SK-N-MC (cell line): ENCODE measurements at regions not wholly inside any gene's neighbourhood (a gene's known extent, or its start where the extent isn't known, plus 50 kb on each side); places are given as distances from the start of the nearest gene placed in this dataset.
"Not testable (repeated sequence)": the region's sequence is repeated elsewhere in the genome, so short reads cannot be mapped to it uniquely, and the experiment has no call there.

ENCODE experiments used
- DNase-seq: peaks from one replicate; pipeline ENCODE4 v3.0.0-alpha.2; 2011; ENCODE audit warnings: low read depth, low spot score
- H3K27ac ChIP-seq: fragments of 200-600 bp; sonication (generic); 2 replicates; pipeline ENCODE4 v1.5.1; 2016; ENCODE audit warnings: mixed run types
- H3K36me3 ChIP-seq: fragments of 200-600 bp; sonication (generic); 2 replicates; pipeline ENCODE4 v1.6.1; 2017; ENCODE audit warnings: antibody characterized with exemption, low read length, mixed read lengths; ENCODE audit not compliant: insufficient read depth
- H3K4me3 ChIP-seq: fragments of 200-600 bp; sonication (generic); 2 replicates; pipeline ENCODE4 v1.5.1; 2016
- H3K9ac ChIP-seq: fragments of 200-600 bp; sonication (generic); 2 replicates; pipeline ENCODE4 v1.8.0; 2017; ENCODE audit warnings: mixed run types, mixed read lengths; ENCODE audit not compliant: insufficient read length
- H3K9me3 ChIP-seq: fragments of 200-600 bp; sonication (generic); 2 replicates; pipeline ENCODE4 v1.6.1; 2017; ENCODE audit warnings: low read depth, mild to moderate bottlenecking, antibody characterized with exemption, low read length, moderate library complexity, mixed read lengths
- EZH2 ChIP-seq: fragments of 200-600 bp; sonication (generic); IDR thresholded peaks from one replicate; pipeline ENCODE4 v1.6.1; 2017; ENCODE audit warnings: antibody characterized with exemption
- FOXP2 ChIP-seq: optimal IDR thresholded peaks from 2 replicates; pipeline ENCODE3; 2011; ENCODE audit warnings: mild to moderate bottlenecking, moderate library complexity; ENCODE audit not compliant: insufficient read depth; ENCODE audit errors: extremely low read length, control extremely low read depth
- POLR2AphosphoS5 ChIP-seq: IDR thresholded peaks from 2 replicates; pipeline ENCODE4 v1.6.1; 2012; ENCODE audit warnings: mild to moderate bottlenecking, low read depth, low read length, borderline replicate concordance

GRCh38 chr5:82523633-82524032 lies 245.5 kb upstream of the RPS23 start:
- H3K4me3 ChIP-seq, result no peak overlapping the region
- H3K36me3 ChIP-seq, result no peaks in the 10 kb centered on the region
- TF ChIP-seq EZH2 (no peak), POLR2AphosphoS5 (no peak), FOXP2 (no peak)
- no peaks in the 10 kb centered on the region for H3K9me3 ChIP-seq
- no peak for DNase-seq
- H3K27ac ChIP-seq, result no peak overlapping the region
- H3K9ac ChIP-seq, result no peak overlapping the region

GRCh38 chr5:82522897-82523296 lies 244.7 kb upstream of the RPS23 start:
- Histone ChIP-seq H3K9me3 (no peaks in the 10 kb centered on the region), H3K36me3 (no peaks in the 10 kb centered on the region), H3K27ac (no peak overlapping the region), H3K9ac (no peak overlapping the region), H3K4me3 (no peak overlapping the region)
- TF ChIP-seq FOXP2 (no peak), POLR2AphosphoS5 (no peak), EZH2 (no peak)
- DNase-seq, result no peak

- Histone ChIP-seq H3K36me3 (no peaks in the 10 kb centered on the region), H3K9ac (no peak overlapping the region), H3K9me3 (no peaks in the 10 kb centered on the region), H3K27ac (no peak overlapping the region), H3K4me3 (no peak overlapping the region)
- TF ChIP-seq POLR2AphosphoS5 (no peak), FOXP2 (no peak), EZH2 (no peak)
- no peak for DNase-seq
Observed at GRCh38 chr5:82521431-82522051, 243.4 kb upstream of the RPS23 start.

DNA sequence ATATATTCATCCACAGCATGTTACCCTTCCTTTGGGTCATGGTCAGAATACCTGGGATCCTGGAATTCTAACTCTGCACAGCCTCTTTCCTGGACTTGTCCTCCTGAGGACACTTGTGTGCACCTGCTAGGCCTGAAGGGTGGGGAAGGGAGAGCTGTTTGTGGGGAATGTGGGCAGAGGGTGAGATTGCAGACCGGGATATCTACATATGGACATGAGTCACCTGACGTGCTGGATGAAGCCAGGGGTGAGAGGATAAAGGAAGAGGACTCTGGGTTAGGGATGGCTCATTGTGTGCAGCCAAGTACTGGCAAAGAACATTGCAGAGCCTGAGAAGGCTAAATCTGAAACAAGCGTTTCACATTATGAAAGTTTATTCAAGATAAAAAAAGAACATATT lies 241.4 kb upstream of the RPS23 start:
- Histone ChIP-seq H3K27ac (no peak overlapping the region), H3K9ac (no peak overlapping the region), H3K36me3 (no peaks in the 10 kb centered on the region), H3K9me3 (no peaks in the 10 kb centered on the region), H3K4me3 (no peak overlapping the region)
- no peak for TF ChIP-seq FOXP2
- TF ChIP-seq EZH2, result no peak
- no peak for TF ChIP-seq POLR2AphosphoS5
- DNase-seq, result no peak

GRCh38 chr5:82517544-82518075 lies 239.5 kb upstream of the RPS23 start:
- no peak for TF ChIP-seq FOXP2
- TF ChIP-seq EZH2, result no peak
- TF ChIP-seq POLR2AphosphoS5, result no peak
- Histone ChIP-seq H3K4me3 (no peak overlapping the region), H3K36me3 (no peaks in the 10 kb centered on the region), H3K27ac (no peak overlapping the region), H3K9ac (no peak overlapping the region), H3K9me3 (no peaks in the 10 kb centered on the region)
- DNase-seq, result no peak

GRCh38 chr5:82513738-82514137 lies 235.6 kb upstream of the RPS23 start:
- TF ChIP-seq POLR2AphosphoS5 (no peak), FOXP2 (no peak), EZH2 (no peak)
- no peaks in the 10 kb centered on the region for H3K36me3 ChIP-seq
- no peak for DNase-seq
- no peak overlapping the region for H3K9ac ChIP-seq
- no peaks in the 10 kb centered on the region for H3K9me3 ChIP-seq
- H3K4me3 ChIP-seq, result no peak overlapping the region
- no peak overlapping the region for H3K27ac ChIP-seq

DNA sequence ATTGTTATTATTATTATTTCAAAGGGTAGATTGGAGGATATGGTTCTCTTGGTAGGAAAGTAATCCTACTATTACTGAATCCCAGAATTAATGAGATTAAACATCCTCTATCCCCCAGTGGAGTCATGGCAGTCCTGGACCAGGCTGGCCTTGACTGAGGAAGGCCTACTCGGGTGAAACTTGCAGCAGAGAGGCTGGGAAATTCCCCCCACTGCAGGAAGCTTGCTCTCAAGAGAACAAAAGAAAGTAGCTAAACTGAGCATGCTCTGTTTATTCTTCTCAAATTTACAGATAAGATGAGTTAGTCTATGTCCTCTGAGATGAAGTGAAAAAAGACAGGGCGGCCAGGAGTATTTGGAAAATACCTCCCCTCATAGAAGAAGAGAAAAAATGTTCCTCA lies 233.9 kb upstream of the RPS23 start:
- Histone ChIP-seq H3K36me3 (no peaks in the 10 kb centered on the region), H3K9ac (no peak overlapping the region), H3K4me3 (no peak overlapping the region), H3K9me3 (no peaks in the 10 kb centered on the region), H3K27ac (no peak overlapping the region)
- no peak for TF ChIP-seq EZH2
- no peak for TF ChIP-seq POLR2AphosphoS5
- TF ChIP-seq FOXP2, result no peak
- no peak for DNase-seq

GRCh38 chr5:82511134-82511533 lies 233.0 kb upstream of the RPS23 start:
- no peak overlapping the region for H3K9ac ChIP-seq
- TF ChIP-seq POLR2AphosphoS5, result no peak
- no peak for TF ChIP-seq EZH2
- no peak for TF ChIP-seq FOXP2
- no peaks in the 10 kb centered on the region for H3K9me3 ChIP-seq
- no peak for DNase-seq
- no peak overlapping the region for H3K4me3 ChIP-seq
- H3K27ac ChIP-seq, result no peak overlapping the region
- no peaks in the 10 kb centered on the region for H3K36me3 ChIP-seq

- TF ChIP-seq FOXP2 (no peak), EZH2 (no peak), POLR2AphosphoS5 (no peak)
- no peak overlapping the region for H3K27ac ChIP-seq
- H3K9ac ChIP-seq, result no peak overlapping the region
- no peaks in the 10 kb centered on the region for H3K9me3 ChIP-seq
- H3K36me3 ChIP-seq, result no peaks in the 10 kb centered on the region
- no peak overlapping the region for H3K4me3 ChIP-seq
- no peak for DNase-seq
Observed at GRCh38 chr5:82509762-82510161, 231.6 kb upstream of the RPS23 start.

DNA sequence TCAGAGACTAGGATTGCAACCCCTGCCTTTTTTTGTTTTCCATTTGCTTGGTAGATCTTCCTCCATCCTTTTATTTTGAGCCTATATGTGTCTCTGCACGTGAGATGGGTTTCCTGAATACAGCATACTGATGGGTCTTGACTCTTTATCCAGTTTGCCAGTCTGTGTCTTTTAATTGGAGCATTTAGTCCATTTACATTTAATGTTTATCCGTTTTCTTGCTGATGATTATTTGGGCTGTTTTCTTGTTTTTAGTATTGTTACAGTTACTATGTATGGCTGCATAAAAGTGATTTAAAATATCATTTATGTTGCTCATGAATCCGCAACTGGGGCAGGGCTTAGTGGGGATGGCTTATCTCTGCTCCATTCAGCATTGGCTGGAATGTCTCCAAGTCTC lies 228.2 kb upstream of the RPS23 start:
- not testable (repeated sequence) for H3K9ac ChIP-seq, H3K9me3 ChIP-seq, H3K4me3 ChIP-seq, H3K27ac ChIP-seq, H3K36me3 ChIP-seq, DNase-seq
